HG02943 (cell line): ENCODE measurements at regions not wholly inside any gene's neighbourhood (a gene's known extent, or its start where the extent isn't known, plus 50 kb on each side); places are given as distances from the start of the nearest gene placed in this dataset.

Source experiments
- ATAC-seq: cut with Tn5 transposase; IDR thresholded peaks from one replicate; pipeline ENCODE4 v1.9.1; 2021; ENCODE audit warnings: mild to moderate bottlenecking, low read depth, moderate library complexity; ENCODE audit not compliant: unreplicated experiment

DNA sequence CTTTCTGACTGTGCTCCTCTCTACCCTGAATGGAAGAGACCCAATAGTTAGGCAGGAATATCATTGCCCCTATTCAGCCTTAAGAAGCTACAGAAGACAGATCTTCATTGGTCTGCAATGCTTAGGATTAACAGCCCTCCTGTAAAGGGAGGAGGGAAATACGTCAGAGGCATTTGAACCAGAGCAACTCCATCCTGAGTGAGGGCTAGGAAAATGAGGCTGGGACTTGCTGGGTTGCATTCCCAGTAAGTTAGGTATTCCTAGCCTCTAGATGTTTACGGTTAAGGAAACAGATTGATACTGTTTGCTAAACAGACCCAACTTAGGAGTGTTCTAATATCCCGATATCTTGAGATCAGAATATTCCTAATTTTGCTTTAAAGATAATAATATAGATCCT, 63.5 kb downstream of the PCDH18 start:
- ATAC-seq: no peak

DNA sequence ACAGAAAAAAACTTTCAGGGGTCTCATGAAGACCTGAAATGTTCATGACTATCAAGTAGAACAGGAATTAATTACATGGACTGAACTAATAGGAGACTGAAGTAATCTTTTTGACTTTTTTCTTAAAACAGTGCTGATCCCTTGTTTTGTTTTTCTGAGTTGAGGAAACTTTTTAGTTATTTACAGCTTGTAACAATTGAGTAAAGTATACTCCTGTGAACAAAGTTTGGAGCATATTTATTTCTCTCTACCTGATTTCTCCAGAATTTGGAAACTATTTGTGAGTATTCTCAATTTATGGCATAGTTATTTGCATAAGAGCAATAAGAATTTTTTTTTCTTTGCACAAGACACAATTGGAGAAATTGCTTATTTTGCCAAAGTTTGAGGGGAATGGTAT, 64.8 kb downstream of the PCDH18 start:
- no peak for ATAC-seq

DNA sequence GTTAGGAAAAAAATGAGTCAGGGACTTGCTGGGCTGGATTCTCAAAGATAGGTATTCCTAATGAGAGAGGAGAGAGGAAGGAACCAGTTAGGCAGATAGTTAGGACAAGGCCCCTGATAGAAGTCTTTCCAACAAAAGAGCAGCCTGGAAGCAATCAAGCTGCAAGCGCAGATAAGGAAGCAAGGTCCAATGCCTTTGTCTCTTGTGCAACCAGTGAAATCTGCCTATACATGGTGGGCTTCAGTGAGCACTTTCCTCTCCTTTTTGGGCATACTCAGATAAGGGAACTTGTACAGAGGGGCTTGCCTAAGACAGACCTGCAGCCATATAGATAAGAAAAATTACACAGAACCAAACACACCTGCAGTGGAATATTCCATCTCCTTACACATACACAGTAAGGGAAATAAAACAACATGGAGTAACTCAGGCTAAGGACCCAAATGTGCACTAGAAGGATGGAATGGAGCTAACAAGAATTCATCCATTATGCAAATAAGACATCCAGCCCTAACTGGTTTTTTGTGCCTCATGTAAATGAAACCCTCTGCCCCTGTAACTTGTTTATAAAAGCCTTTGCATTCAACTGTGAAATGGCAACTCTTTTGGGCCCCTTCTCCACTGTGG, 68.8 kb downstream of the PCDH18 start:
- no peak for ATAC-seq

DNA sequence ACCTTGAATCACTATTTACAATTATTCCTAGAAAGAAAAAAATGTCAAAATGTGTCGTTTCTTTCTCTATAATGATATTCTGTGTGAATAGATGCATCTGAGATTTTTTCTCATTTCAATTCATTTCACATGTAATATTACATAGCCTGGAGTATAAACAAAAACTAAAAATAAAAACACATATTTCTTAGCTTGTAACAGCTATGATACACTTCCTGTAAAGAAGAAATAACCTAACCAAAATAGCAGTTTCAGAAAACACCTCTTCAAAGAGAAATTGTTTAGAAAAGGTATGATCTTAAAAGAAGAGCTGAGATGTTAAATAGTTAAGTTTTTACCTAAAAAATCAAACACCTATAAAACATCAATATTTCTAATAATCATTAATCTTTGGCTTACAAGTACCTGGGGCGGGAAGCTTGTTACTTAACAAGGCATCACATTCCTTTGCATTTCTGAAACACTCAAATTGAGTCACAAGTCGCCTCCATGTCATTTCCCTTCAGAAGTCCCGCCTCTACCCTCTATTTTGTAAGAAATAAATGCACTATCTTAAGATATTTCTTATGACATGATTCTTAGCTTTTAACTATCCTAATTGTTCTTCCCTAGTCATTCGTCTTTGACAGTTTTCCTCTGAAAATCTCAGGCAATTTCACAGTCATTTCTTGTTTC, 76.5 kb downstream of the PCDH18 start:
- ATAC-seq: no peak

DNA sequence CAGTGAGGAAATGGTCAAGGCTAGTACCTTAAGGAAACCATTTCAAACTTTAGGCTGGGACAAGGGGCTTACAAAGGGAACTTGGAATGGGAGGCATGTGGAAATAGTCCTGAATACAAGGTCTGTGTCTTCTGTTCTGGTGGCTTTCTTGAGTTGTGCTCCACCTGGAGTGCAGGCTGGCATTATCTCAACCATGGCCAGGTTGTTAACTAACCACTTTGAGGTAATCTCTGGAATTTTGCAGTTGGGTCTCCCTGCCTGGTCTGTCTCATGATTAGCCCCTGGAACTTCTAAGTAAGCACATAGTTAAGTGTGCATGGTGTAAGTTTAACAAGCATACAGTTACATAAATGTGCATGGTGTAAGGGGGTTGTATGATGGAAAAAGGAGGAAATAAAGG, 77.5 kb downstream of the PCDH18 start:
- ATAC-seq: no peak

DNA sequence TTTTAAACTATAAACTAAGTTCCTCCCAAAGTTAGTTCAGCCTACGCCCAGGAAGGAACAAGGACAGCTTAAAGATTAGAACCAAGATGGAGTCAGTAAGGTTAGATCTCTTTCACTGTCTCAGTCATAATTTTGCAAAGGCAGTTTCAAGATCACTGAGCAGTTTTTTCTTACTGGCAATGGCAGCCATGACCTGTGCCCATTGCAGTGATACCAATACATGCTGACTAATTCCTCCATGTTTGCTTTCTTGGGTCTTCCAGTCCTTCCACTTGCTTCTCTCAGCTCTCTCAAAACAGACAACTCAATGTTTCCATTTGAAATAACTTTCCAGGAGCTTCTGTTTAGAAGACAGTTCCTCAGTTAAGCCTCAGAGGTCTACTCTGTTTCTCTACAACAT, 79.5 kb downstream of the PCDH18 start:
- no peak for ATAC-seq

DNA sequence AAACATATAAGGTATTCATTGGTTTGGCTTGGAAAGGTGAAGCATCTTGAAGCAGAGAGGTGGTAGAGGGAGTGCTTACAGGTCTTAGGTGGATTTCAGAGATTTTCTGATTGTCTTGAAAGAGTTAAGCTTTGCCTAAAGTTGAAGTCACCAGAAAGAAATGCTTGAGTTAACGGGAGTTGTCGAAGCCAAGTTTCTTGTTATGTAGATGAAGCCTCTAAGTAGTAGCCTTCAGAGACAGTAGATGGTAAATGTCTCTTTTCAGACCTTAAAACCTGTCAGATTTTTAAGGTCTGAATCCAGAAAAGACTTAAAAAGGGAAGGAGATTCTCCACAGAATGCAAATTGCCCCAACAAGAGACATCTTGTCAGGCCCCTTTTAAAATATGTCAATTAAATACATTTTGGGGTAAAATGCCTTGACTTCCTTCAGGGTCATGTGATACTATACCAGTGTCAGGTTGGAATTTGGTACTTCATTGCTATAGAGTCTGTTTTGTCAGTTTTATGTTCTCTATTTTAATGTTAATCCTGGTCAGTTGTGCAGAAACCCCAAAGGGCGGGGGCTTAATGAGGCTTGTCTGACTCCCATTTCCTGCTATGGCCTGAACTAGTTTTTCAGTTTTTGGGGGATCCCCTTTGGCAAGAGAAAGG, 81.0 kb downstream of the PCDH18 start:
- no peak for ATAC-seq

DNA sequence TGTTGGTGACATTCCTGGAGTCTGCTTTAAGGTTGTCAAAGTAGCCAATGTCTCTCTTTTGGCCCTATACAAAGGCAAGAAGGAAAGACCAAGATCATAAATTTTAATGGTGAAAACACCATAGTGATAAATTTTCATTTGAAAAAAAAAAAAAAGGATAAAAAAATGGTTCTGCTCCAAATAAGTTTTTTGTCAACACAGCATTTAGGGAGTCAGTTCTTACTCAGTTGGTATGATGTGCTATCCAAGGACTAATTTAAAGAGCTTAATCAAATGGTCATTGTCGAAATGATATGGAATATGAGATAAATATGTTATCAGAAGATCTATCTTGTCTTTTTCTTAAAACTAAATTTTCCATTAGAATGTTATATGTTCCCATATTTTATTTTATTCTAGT, 83.9 kb downstream of the PCDH18 start:
- no peak for ATAC-seq

DNA sequence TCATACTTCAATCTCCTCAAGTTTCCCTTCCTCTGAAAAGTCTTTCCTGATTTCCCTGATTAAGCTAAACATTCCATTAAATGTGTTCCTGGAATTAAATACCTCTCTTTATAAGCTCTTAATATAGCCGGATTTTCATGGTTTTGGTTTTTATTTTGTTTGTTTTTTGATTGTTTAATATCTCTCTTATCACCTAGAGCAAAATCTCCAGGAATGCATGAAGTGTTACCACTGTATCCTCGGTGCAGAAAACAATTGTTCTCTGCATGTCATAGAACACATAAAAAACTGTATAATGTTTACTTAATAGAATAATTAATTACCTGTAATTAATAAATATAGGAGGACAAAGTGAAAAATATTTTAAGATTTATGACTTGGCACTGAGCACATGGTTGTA, 86.2 kb downstream of the PCDH18 start:
- ATAC-seq: no peak

DNA sequence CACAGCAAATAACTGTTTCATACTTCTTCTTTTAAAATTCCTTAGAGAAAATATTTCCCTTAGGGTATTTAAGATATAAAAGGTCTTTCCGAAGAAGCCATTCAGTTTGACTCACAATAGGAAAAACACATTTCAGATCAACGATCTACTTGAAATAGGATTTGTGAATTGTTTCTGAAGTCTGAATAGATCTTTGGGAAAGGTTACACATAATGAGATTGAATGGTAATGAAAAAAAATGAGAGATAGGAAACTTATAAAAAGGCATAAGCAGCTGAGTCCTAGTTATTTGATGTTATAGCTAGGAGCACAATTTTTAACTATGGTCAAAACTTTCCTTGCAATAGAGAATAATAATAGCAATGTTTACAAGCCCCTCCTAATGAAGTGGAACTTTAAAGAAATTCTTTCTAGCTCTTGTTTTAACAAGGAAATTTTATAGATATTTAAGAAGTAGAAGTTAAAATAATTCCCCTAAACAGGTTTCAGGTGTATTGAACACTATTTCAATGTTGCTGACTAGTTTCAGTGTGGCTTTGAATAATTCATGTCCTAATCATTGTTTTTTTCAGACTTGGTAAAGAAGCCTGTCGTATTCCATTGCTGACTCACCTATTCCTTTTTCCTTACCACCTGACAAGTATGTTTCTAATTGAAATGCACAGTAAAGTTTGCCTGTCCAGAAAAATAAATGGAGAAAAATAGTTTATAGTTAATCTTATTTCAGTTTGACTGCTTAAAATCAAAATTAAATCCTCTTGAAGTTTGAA, 89.1 kb downstream of the PCDH18 start:
- ATAC-seq: no peak

DNA sequence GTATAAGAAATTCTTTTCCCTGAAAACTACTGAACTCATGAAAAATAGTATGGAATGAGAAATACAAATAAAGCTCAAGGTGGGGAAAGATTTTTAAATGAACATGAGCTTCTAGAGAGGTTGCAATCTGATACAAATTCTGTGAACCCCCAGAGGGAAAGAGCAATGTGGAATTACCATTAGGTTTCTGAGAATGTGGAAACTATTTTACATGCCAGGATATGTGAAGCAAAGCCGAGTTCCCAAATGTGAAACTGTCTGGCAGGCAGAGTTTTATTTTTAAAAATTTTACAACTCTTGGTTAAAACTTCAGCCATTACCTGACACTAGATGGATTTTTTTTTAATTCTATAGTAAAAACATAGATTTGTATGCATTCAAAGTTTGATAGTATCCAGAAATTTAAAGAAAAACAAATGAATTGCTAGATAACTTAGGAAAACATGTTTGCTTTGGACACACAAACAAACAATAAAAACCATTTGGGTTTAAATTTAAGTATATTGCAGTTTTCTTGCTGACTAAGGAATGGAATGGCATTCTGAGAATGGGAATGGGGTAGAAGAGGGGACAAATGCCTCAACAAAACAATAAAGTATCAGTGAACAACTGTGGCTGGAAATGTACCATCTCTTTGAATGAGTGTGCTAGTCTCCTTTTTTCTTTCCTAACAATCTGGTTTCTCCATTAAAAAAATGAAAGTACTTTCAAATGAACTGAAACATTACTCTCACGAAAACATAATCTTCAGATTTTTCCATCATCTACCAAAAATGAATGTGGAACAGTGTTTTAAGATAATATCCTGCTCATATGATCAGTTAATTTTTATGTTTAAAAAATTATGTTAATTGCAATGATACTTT, 99.6 kb downstream of the PCDH18 start:
- ATAC-seq: no peak

DNA sequence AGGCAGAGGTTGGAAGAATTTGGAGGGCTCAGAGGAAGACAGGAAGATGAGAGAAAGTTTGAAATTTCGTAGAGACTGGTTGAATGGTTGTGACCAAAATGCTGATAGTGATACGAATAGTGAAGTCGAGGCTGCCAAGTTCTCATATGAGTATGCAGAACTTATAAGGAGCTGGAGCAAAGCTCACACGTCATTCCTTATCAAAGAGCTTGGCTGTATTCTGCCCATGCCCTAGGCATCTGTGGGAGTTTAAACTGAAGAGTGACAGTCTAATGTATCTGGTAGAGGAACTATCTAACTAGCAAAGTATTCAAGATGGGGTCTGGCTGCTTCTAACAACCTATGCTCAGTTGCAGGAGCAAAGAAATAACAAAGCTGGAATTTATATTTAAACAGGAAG, 102.1 kb downstream of the PCDH18 start:
- ATAC-seq: no peak

DNA sequence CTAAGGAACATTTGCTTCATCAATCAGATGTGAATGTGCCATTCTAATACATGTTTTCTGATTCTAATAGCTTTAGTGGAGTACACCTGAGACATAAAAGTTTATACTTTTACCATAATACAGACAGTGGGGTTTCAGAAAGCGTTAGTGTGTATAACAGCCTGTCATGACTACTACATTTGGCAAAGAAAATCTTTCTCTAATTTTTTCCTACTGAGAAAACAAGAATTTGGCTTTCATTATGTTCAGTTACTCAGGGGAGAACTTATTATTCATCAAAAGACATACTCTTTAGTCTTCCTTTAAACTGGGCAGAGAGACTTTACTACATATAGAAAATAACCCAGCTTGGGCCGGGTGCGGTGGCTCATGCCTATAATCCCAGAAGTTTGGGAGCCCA, 104.9 kb downstream of the PCDH18 start:
- ATAC-seq: no peak

DNA sequence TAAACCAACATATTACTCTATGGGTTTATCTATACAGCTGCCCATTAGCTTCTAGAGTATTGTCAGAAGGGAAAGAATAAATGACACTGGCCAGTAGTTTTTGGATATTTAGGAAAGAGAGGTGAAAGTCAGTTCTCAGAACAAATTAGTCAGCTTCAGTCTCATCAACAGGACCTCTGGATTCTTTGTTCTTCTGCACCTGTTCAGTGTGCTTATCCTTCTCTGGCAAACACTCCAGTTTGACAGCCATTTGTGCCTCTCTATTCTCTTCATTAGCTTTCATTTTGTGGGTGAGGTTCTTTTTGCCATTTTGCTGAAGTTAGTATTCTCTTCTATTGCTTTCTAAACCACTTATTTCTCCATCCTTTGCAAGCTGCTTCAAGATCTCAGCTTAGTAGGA, 107.0 kb downstream of the PCDH18 start:
- ATAC-seq: no peak

DNA sequence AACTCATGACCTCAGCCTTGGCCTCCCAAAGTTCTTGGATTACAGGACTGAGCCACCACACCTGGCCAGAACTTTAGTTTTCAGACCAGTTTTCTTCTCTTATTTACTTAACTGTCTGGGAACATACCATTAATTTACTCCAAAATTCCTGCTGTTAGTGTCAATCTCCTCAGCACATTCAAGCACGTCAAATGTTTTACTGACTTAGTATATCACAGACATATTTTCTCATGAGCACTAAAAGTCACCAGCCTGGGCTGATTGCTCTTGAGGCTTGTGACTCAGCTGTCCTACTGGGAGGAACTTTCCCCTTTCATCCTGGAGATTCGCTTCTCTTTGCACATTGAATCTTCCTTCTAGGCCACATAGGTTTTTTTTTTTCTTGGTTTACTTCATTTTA, 109.6 kb downstream of the PCDH18 start:
- no peak for ATAC-seq

DNA sequence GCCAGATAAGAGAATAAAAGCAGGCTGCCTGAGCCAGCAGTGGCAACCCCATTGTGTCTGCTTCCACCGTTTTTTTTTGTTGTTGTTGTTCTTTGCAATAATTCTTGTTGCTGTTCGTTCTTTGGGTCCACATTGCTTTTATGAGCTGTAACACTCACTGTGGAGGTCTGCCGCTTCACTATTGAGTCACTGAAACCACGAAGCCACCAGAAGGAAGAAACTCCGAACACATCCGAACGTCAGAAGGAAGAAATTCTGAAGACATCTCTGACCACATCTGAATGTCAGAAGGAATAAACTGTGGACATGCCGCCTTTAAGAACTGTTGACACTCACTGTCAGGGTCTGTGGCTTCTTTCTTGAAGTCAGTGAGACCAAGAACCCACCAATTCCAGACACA, 110.5 kb downstream of the PCDH18 start:
- ATAC-seq: no peak

DNA sequence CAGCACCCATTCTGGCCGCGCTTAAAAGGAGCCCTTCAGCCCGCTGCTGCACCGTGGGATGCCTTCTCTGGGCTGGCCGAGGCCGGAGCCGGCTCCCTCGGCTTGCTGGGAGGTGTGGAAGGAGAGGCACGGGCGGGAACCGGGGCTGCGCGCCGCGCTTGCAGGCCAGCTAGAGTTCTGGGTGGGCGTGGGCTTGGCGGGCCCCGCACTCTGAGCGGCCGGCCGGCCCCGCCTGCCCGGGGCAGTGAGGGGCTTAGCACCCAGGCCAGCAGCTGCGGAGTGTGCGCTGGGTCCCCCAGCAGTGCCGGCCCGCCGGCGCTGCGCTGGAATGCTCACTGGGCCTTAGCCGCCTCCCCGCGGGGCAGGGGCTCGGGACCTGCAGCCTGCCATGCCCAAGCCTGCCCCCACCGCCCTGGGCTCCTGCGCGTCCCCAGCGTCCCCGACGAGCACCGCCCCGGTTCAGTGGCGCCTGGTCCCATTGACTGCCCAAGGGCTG, 111.3 kb downstream of the PCDH18 start:
- ATAC-seq: no peak

DNA sequence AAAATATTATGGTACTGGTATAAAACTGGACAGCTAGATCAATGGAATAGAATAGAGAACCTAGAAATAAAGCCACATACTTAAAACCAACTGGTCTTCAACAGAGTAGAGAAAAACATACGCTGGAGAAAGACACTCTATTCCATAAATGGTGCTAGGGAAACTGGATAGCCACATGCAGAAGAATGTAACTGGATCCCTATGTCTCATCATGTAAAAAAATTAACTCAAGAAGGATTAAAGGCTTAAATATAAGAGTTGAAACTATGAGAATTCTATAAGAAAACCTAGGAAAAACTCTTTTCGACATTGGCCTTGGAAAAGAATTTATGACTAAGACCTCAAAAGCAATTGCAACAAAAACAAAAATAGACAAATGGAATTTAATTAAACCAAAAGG, 114.6 kb downstream of the PCDH18 start:
- no peak for ATAC-seq

DNA sequence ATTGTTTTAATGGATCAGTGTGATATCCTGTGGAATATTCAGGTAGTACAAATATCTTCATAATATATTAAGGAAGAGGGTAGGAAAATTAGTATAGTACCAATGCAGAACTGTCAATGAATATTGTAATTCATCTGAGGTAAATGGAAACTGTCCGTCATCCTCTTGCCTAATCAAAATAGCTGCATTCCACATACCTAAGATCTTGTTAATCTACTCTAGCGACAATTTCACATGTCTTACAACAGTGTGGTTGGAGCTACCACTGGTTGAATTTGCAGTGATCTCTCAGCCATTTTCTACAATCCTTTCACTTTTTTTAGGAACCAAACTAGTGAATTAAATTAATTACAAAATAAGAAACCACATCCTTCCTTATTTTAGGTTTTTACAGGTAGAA, 117.5 kb downstream of the PCDH18 start:
- no peak for ATAC-seq

DNA sequence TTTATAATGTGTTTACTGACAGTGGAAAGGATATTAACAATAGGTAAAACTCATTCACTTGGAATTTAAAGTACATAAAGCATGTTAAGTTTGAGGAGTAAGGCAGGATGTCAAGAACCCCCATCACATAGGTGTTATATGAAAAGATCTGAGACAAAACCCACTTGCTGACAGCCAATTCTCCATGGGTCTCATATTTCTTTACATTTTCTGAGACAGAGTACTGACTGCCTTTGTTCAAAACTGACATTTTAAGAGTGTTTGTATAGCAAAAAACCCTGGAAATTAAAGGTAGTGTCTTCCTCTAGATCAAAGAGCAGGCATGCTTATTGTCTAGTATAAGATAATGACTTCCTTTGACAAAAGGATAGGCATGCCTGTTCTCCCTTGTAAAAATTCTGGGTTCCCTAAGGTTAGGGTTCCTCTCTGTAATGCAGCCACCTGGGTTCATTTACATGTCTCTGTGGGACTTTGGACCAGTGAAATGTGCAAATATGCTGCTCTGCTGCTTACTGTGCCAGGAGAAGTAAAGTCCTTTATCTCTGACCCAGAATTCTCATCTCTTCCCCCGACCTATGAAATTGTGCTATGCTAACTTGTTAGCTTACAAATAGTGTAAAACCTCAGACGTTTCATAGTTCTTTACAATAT, 123.6 kb downstream of the PCDH18 start:
- no peak for ATAC-seq
